ENCODE measurements at regions not wholly inside any gene's neighbourhood (a gene's known extent, or its start where the extent isn't known, plus 50 kb on each side); places are given as distances from the start of the nearest gene placed in this dataset.

DNA sequence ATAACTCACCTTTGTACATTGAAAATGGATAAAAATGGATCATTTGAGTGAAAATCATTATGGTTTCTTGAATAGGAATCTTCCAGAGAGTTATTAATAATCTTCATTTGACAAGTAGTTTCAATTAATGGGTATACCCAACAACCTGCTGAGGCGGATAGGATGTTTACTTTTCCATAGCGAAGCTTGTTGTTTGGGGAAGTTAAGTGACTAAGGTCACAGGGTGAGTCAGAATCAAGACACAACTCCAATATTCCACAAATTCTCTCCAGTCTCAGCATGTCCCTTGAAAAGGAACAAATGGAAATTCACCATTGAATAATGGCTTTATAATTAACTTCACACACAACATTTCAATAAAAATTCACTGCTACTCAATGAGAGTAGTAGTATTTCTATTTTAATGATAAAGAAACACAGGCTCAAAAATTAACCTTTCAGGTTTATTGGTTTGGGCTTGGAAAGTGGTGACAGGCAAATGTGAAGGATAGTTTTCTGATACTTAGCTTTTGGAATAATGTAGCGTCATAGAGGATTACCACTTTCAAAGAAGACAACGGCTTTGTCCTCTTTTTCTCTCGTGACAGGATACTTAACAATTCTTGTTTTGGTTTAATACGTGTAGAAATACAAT lies 211.3 kb downstream of the GPD2 start:
- ATAC-seq (no peak), DNase-seq (ENCODE audit: low read depth in 1 of 2, low spot score in 1 of 2) (no peak), FAIRE-seq (no peak)
- TF ChIP-seq ZC3H11A (IDR thresholded peaks at IDR 0.05) (no peak), RARB (CRISPR knock-in tag; IDR thresholded peaks at IDR 0.05) (no peak), KDM1A (IDR thresholded peaks at IDR 0.05; ENCODE audit: low read depth) (no peak), RCOR1 (IDR thresholded peaks at IDR 0.05; ENCODE audit: low read depth, low read length) (no peak)
- Histone ChIP-seq H3K4me2 (no peak overlapping the region), H3K9me3 (no peaks in the 10 kb centered on the region), H3K27ac (no peak overlapping the region), H3K4me1 (no peaks in the 10 kb centered on the region), H3K4me3 (no peak overlapping the region)
- 58% methylated on average over 6 of the region's 6 CpGs for WGBS (ENCODE audit: missing lambda C conversion rate)
- POLR2A ChIA-PET = no interaction called here
- CTCF ChIA-PET = no interaction called here

- FAIRE-seq (no peak), ATAC-seq (no peak), DNase-seq (ENCODE audit: low read depth in 1 of 2, low spot score in 1 of 2) (no peak)
- Histone ChIP-seq H3K4me3 (no peak overlapping the region), H3K4me2 (no peak overlapping the region), H3K27ac (no peak overlapping the region), H3K9me3 (no peaks in the 10 kb centered on the region), H3K4me1 (no peaks in the 10 kb centered on the region)
- no peak for TF ChIP-seq NFE2L2 (conservative IDR thresholded peaks at IDR 0.05; ENCODE audit: low read length)
- TF ChIP-seq MAZ (IDR thresholded peaks at IDR 0.05; ENCODE audit: borderline replicate concordance, low read depth, low read length) = no peak
- TF ChIP-seq FOSL2 (IDR thresholded peaks at IDR 0.05) = no peak
- no peak for TF ChIP-seq FOSL2 (CRISPR knock-in tag; IDR thresholded peaks at IDR 0.05)
- no peak for TF ChIP-seq CHD2 (IDR thresholded peaks at IDR 0.05; ENCODE audit: low read length, partially characterized antibody)
- TF ChIP-seq TFCP2L1 (CRISPR knock-in tag; IDR thresholded peaks at IDR 0.05) = no peak
- TF ChIP-seq JUN (IDR thresholded peaks at IDR 0.05) = no peak
- TF ChIP-seq, protein P1, sequence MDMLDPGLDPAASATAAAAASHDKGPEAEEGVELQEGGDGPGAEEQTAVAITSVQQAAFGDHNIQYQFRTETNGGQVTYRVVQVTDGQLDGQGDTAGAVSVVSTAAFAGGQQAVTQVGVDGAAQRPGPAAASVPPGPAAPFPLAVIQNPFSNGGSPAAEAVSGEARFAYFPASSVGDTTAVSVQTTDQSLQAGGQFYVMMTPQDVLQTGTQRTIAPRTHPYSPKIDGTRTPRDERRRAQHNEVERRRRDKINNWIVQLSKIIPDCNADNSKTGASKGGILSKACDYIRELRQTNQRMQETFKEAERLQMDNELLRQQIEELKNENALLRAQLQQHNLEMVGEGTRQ (IDR thresholded peaks at IDR 0.05) = no peak
- TF ChIP-seq TP53 (CRISPR knock-in tag; IDR thresholded peaks at IDR 0.05) = no peak
- CTCF ChIA-PET = no interaction called here
- POLR2A ChIA-PET = no interaction called here
Observed at GRCh38 chr2:156648522-156648921, 212.3 kb downstream of the GPD2 start.

DNA sequence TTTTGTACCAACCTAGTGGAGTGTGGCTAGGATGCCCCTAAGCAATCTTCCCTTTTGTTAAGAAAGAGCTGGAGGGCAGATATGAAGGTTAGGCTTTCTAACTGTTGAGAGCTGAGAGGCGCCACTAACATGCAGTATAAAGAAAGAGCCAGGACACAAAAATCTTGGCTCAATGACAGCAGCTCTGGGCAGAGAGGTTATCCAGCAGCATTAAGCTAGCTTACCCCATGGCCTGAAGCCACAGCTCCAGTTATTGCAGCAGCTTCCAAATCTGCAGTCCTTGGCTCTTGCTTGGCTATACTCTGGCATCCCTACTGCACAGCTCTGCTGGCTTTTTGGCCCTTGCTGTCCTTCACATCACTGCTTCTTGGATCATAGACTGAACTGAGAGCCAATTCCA lies 213.4 kb downstream of the GPD2 start:
- ChIA-PET CTCF (no interaction called here), POLR2A (no interaction called here)
- no peaks in the 10 kb centered on the region for H3K9me3 ChIP-seq
- ATAC-seq = no peak
- TF ChIP-seq SREBF2 (IDR thresholded peaks at IDR 0.05) (no peak), RAD21 (conservative IDR thresholded peaks at IDR 0.05 in 1 of 2, IDR thresholded peaks at IDR 0.05 in 1 of 2) (no peak), FOSB (CRISPR knock-in tag; IDR thresholded peaks at IDR 0.05) (no peak), BHLHE40 (IDR thresholded peaks at IDR 0.05; ENCODE audit: low read depth, low read length) (no peak), KDM1A (IDR thresholded peaks at IDR 0.05; ENCODE audit: low read depth) (no peak), CEBPB (IDR thresholded peaks at IDR 0.05) (no peak), RNF2 (IDR thresholded peaks at IDR 0.05; ENCODE audit: borderline replicate concordance, low read depth) (no peak), HDAC2 (IDR thresholded peaks at IDR 0.05) (no peak), JUNB (IDR thresholded peaks at IDR 0.05) (no peak), HOXB13 (CRISPR knock-in tag; IDR thresholded peaks at IDR 0.05; ENCODE audit: low read depth) (no peak), PHF8 (IDR thresholded peaks at IDR 0.05; ENCODE audit: borderline replicate concordance, low read depth) (no peak), JUN (IDR thresholded peaks at IDR 0.05) (no peak), GATA3 (IDR thresholded peaks at IDR 0.05; ENCODE audit: borderline replicate concordance) (no peak), HEYL (CRISPR knock-in tag; IDR thresholded peaks at IDR 0.05) (no peak), MAZ (IDR thresholded peaks at IDR 0.05; ENCODE audit: borderline replicate concordance, low read depth, low read length) (no peak), FOSL2 (IDR thresholded peaks at IDR 0.05) (no peak), FOSL2 (CRISPR knock-in tag; IDR thresholded peaks at IDR 0.05) (no peak)
- TF ChIP-seq, protein P2, sequence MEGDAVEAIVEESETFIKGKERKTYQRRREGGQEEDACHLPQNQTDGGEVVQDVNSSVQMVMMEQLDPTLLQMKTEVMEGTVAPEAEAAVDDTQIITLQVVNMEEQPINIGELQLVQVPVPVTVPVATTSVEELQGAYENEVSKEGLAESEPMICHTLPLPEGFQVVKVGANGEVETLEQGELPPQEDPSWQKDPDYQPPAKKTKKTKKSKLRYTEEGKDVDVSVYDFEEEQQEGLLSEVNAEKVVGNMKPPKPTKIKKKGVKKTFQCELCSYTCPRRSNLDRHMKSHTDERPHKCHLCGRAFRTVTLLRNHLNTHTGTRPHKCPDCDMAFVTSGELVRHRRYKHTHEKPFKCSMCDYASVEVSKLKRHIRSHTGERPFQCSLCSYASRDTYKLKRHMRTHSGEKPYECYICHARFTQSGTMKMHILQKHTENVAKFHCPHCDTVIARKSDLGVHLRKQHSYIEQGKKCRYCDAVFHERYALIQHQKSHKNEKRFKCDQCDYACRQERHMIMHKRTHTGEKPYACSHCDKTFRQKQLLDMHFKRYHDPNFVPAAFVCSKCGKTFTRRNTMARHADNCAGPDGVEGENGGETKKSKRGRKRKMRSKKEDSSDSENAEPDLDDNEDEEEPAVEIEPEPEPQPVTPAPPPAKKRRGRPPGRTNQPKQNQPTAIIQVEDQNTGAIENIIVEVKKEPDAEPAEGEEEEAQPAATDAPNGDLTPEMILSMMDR (IDR thresholded peaks at IDR 0.05) = no peak
- TF ChIP-seq, protein P3, sequence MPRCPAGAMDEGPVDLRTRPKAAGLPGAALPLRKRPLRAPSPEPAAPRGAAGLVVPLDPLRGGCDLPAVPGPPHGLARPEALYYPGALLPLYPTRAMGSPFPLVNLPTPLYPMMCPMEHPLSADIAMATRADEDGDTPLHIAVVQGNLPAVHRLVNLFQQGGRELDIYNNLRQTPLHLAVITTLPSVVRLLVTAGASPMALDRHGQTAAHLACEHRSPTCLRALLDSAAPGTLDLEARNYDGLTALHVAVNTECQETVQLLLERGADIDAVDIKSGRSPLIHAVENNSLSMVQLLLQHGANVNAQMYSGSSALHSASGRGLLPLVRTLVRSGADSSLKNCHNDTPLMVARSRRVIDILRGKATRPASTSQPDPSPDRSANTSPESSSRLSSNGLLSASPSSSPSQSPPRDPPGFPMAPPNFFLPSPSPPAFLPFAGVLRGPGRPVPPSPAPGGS (IDR thresholded peaks at IDR 0.05) = no peak
- FAIRE-seq = no peak
- no peak for DNase-seq (ENCODE audit: low read depth in 1 of 2, low spot score in 1 of 2)
- WGBS (ENCODE audit: missing lambda C conversion rate) = 64% methylated on average over 1 of the region's 1 CpG
- no peak overlapping the region for H3K27ac ChIP-seq
- no peak overlapping the region for H3K4me2 ChIP-seq
- no peak overlapping the region for H3K4me3 ChIP-seq
- no peaks in the 10 kb centered on the region for H3K4me1 ChIP-seq

Data from A549 (cell line).